ENCODE measurements at regions not wholly inside any gene's neighbourhood (a gene's known extent, or its start where the extent isn't known, plus 50 kb on each side); places are given as distances from the start of the nearest gene placed in this dataset.

GRCh38 chr21:38561613-38562581, 63.6 kb upstream of the ERG start:
- H3K4me3 ChIP-seq (replicated peaks in 1 of 3; ENCODE audit: insufficient read depth in 1 of 3, low read depth in 1 of 3, low read length in 3 of 3): no peak overlapping the region
- peaks cover 10 to 11% of the 10 kb centered on the region in 2 experiments for H3K27me3 ChIP-seq (ENCODE audit: control insufficient read depth in 2 of 2, insufficient read depth in 2 of 2, low read length in 2 of 2)
- DNase-seq (ENCODE audit: low read depth, low spot score) (no peak), FAIRE-seq (no peak)
- no peaks in the 10 kb centered on the region for H3K79me2 ChIP-seq (ENCODE audit: control insufficient read depth, insufficient read depth, low read length)
- dilution Hi-C loops (cut with MboI; ENCODE audit: extremely low pct_ligation_motif_present, low sequenced_read_pairs): no loop called here
- no peak overlapping the region for H3K4me2 ChIP-seq (ENCODE audit: insufficient read depth, low read length)
- no peaks in the 10 kb centered on the region for H3K4me1 ChIP-seq (ENCODE audit: control insufficient read depth, extremely low read depth, insufficient read depth, low read length)
- BruUV-seq (replicated peaks): no TSS peak
- POLR2A ChIA-PET: no interaction called here
- no peak overlapping the region for H3K9ac ChIP-seq (replicated peaks; ENCODE audit: extremely low read depth, insufficient read depth, low read length)
- no peak for TF ChIP-seq EZH2 (IDR thresholded peaks at IDR 0.05; ENCODE audit: borderline replicate concordance, low read depth, low read length, severe bottlenecking)
- TF ChIP-seq MAX (IDR thresholded peaks at IDR 0.05; ENCODE audit: insufficient read depth, insufficient read length): no peak
- TF ChIP-seq GATA2 (IDR thresholded peaks at IDR 0.05; ENCODE audit: insufficient read depth, insufficient read length, low read depth, low read length): no peak
- no peak for TF ChIP-seq POLR2AphosphoS5 (IDR thresholded peaks at IDR 0.05; ENCODE audit: insufficient read depth, low read depth, low read length)
- no peak for TF ChIP-seq CTCF (IDR thresholded peaks at IDR 0.05; ENCODE audit: extremely low read depth in 1 of 2, insufficient read depth in 1 of 2, low read depth in 1 of 2, low read length in 2 of 2)
- TF ChIP-seq POLR2A (IDR thresholded peaks at IDR 0.05; ENCODE audit: low read depth, low read length): no peak
- no peak for TF ChIP-seq FOS (IDR thresholded peaks at IDR 0.05; ENCODE audit: borderline replicate concordance, insufficient read depth, low read length)
- H2AFZ ChIP-seq (ENCODE audit: low read depth, low read length): no peak overlapping the region
- no peaks in the 10 kb centered on the region for H4K20me1 ChIP-seq (replicated peaks; ENCODE audit: control insufficient read depth, extremely low read depth, insufficient read depth, low read length)
- intact Hi-C loops (cut with micrococcal nuclease): no loop called here
- CTCF ChIA-PET: interaction anchor here (1.0 kb wide), 1 partner anchor 100 kb away, joined by 3 read pairs; no protein-coding TSS in a partner anchor
- no peaks in the 10 kb centered on the region for H3K36me3 ChIP-seq (ENCODE audit: control insufficient read depth in 2 of 2, extremely low read depth in 1 of 2, insufficient read depth in 2 of 2, low read length in 2 of 2)
- no peak overlapping the region for H3K27ac ChIP-seq (ENCODE audit: insufficient read depth, low read depth, low read length)
- no peaks in the 10 kb centered on the region for H3K9me1 ChIP-seq (replicated peaks; ENCODE audit: control insufficient read depth, extremely low read depth, insufficient read depth, low read length)
- H3K9me3 ChIP-seq (replicated peaks; ENCODE audit: control insufficient read depth, insufficient read depth, low read length): no peaks in the 10 kb centered on the region

Measured in endothelial cell of umbilical vein (primary cell).